CD4-positive, alpha-beta T cell treated with Interleukin-2 at 100 ng/mL for 4 hours (primary cell): ENCODE measurements at regions not wholly inside any gene's neighbourhood (a gene's known extent, or its start where the extent isn't known, plus 50 kb on each side); places are given as distances from the start of the nearest gene placed in this dataset.
"Not testable (repeated sequence)": the region's sequence is repeated elsewhere in the genome, so short reads cannot be mapped to it uniquely, and the experiment has no call there.

Experiments used
- DNase-seq: peaks from one replicate; pipeline ENCODE4 v3.0.0-alpha.2; 2020; ENCODE audit warnings: low spot score

DNA sequence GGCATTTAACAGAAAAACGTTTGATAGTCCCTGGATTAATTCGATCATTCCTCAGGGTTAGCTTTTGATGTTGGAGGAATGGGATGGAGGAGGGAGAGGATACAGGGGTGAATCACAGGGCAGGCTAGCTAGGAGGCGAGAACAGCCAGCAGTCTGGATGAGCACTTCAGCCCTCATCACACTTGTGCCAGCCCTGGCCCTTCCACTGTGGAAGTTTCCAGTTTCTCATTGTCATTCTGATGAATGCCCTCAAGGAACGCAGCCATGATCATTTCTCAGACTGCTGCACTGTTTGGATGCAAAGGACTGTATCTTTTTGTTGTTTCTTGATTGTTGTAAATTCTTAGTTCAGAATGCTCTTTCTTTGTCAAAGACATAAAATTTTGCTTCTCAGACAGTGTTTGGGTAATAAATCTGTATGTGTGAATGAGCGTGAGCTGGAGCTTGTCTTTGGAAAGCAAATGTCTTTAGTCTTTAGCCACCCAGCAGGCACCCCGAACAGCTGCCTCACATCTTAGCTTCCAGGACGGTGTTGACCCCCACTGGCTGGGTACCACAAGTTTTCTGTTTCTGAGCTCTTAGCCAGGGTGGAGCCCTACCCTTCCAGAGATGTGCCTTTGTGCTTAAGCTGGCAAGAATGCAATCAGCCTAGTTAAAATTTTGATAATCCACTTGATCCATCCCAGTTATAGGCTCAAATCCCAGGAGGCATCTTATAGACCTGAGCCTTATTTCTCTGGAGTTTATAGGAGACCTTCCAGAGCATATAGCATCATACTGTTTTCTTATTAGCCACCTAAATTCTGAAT, 121.1 kb downstream of the PDCD6IP start:
- DNase-seq, result no peak

DNA sequence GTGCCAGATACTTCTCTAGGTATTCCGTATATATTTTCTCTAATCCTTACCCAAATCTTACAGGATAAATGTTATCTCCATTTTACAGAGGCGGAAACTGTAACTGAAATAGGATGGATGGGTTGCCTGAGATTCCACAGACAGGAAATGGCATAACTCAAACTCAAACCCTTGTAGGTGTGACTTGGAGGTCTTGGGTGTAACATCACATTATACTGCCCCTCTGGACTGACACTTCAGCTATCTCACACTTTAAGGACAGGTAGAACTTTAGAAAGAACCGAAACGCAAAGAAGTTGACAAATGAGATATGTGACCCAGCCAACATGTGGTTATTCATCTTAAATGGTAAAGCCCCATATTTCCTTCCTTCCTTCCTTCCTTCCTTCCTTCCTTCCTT, 122.1 kb downstream of the PDCD6IP start:
- DNase-seq, result no peak

DNA sequence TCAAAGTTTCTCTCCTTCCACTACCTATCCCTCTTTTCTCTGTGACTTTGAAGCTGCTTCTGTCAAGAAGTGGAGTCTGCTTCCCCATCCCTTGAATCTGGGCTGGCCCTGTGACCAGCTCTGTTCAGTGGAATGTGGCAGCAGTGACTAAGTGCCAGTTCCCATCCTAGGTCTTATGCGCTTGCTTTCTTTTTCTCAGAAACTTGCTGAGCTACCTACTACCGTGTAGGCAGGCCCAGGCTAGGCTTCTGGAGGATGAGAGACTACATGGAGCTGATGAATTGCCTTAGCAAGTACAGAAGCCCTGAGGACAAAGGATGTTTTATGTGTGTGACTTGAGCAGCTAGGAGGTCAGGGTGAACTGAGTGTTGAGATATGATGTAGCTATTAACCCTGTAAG, 123.2 kb downstream of the PDCD6IP start:
- no peak for DNase-seq

DNA sequence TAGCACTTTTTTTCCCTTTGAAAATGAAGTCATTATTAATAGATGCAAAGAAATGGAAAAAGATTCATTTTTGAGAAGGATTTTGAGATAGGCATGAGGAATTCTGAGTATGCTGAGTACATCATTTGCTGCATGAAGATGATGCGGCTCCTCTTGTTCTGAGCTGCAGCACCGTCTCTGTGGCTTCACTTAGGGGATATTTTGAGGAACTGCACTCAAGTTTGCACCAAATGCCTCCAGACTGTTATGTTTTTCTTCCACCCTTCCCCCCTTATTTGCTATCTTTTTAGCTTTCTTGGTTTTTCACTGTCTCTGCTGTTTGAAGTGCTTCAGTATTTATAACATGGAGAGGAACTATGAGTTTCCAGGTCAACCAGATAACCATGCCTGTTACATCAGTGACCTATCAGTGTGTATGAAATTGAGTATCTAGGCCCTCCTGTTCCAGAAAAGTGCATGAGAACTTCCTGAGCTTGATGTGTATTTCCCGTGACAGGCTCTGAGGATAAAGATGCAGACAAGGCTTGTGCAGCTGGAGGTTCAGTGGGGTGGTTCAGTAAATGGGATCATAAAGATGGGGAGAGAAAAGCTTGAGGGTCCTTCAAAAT, 128.7 kb downstream of the PDCD6IP start:
- no peak for DNase-seq

DNA sequence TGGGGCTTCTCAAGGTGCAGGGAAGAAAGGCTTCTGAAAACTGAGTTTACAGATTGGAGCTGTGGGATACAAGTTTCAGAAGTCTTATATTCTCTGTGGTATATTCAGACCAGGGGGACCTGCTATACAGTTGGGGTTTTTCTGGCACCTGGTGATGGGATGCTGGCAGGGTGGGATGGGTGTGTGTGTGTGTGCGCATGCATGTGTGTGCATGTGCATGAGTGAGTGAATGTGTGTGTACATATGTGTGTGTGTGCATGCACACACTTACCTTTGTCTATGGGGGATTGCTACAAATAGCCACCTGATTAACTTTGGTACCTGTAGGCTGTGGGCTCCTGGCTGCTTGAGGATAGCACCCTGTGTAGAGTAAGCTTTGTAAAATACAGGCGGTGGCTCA, 131.4 kb downstream of the PDCD6IP start:
- DNase-seq, result no peak

DNA sequence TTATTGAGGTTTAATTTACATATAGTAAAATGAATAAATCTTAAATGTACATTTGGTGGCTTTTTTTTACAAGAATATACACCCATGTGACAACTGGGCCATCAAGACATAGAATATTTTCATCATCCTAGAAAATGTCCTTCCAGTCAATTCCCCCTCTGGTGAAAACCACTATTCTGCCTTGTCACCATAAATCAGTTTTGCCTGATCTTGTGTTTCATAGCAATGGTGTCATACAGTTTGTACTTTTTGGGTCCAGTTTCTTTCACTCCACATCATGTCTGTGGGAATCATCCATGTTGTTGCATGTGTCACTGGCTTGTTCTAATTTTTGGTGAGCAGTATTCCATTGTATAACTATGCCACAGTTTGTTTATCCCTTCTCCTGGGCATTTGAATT, 133.1 kb downstream of the PDCD6IP start:
- DNase-seq, result no peak

DNA sequence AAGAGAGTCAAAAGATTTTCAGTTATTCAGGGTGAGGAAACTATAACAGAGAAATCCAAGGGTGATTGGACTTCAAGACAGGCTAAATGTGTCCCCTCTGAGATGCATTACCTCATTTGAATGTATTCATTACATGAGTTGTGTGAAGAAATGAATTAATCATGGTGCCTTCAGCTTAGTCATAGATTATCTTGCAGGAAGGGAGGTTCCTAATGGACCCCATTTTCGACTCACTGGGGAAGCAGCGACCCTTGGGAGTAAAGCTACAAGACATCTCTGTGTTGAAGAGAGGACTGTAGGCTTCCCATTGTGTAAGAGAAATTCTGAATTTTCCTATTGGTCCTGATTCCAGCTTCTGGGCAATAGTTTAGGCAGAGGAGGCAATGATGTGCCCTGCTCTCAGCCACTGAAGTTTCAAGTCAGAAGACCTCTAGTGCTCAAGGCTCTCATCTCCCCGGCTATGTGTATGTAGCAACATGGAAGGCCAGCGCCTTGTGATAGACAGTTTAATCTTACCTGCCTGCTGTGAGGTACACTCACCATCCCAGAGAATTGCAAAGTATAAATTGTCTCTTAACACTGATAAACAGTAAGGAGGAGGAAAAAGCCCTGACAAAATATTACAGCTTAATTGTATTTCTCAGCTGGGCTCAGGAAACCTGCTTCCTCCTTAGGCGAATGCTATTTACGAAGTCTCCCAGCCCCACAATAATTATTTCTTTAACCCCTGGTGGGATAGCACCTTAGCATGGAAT, 133.8 kb downstream of the PDCD6IP start:
- no peak for DNase-seq

DNA sequence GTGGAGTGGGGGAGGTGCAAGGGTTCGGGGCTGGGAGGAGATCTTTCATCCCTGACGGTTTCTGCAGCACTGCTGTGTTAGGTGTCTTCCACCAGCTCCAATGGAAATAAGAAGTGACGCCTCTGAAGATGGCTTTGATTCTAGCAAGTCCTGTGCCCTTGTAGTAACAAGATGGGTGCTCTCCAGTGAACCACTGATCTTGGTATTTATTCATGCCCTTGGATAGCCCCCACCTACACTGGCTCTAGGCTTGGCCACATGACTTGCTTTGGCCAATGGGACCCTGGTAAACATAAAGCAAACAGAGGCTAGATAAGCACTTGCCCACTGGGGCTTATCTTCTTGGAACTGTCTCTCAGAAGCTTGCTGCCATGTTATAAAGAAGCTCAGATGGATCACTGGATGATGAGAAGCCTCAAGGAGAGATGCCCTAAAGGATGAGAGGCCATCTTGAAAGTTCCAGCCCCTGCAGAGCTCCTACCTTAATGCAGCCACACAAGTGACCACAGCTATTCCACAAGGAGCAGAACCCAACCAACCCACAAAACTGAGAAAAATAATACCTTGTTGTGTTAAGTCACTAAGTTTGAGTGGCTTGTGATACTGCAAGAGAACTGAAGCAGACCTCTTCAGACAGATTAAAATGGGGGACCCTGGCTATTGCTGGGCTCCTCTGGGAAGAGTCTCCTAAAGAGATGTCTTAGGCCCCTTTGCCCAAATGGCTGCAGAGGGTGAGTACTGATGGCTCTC, 137.9 kb downstream of the PDCD6IP start:
- no peak for DNase-seq

DNA sequence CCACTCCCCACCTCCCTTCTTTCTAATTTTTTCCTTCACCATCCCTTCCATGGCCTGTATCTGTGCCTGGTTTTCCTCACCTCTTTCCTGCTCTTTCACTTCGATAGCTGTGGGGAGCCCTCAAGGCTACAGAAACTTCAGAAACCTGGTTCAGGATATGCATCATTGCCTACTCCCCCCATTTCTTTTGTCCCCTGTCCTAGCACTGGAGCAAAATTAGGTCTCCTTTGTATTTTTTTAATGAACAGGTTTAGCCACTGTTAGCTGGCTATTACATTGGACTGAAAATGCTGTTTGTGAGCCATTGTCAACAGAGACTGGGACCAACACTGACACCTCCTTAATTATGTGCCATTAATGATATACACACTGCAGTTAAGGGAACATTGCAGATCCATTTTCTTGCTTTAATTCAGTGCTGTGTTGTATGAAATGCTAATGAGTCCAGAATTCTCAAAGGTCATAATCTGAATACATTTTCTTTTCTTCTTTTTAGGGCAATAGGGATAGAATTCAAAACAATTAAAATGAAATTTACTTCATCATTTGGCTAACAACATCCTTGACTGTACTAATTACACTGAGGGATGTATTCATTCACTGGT, 138.6 kb downstream of the PDCD6IP start:
- no peak for DNase-seq

DNA sequence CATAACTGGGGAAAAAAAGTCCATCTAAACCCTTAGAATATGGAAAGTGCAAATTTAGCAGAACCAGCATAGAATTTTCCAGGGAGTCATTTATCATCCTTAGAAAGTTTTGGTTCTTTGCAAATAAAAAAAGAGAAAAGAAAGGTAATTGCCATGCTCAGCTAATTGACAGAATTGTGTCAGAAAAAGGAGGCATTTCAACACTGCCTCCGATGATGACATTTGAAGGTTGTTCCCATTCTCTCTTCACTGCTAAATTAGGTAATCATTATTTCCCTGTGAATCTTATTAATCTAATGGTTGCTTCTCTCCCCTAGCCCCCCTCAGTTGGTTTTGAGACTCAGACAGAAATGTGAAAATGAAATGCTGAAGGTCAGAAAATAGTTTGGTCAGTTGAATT, 139.2 kb downstream of the PDCD6IP start:
- DNase-seq, result no peak

DNA sequence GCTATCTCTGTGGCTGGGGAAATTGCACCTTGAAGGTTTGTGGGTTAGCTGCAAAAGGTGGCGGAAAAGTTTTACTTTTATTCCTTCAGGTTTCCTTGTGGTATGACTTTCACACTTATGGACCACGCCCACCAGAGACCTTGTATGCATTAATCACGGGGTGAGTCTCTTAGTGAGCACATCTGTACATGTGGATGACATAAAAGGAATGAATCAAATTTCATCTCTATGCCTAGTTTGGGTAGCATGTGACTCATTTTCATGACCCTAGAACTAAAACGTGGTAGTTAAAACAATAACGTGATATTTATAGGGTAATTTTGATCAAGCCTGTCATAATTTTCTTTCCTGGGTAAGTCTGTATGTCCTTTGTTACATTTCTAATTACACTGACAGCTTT, 141.7 kb downstream of the PDCD6IP start:
- no peak for DNase-seq

DNA sequence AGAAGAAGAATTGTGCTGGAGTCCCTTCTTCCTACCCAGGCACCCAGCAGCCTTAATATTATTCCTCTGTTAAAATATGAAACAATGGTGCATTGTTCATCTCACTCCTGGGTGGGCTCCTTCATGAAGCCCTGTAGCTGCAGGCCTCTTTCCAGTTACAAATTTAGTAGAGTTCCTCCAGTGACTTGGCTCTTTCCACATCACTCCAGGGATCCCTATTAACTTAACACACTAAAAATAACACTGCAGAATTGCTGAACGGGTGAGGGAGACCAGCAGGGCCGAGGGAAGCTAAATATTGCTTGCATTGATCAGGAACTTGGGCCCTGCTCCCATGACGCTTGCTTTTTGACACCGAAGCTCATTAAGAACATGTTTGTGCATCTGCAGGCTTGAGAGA, 142.3 kb downstream of the PDCD6IP start:
- no peak for DNase-seq

DNA sequence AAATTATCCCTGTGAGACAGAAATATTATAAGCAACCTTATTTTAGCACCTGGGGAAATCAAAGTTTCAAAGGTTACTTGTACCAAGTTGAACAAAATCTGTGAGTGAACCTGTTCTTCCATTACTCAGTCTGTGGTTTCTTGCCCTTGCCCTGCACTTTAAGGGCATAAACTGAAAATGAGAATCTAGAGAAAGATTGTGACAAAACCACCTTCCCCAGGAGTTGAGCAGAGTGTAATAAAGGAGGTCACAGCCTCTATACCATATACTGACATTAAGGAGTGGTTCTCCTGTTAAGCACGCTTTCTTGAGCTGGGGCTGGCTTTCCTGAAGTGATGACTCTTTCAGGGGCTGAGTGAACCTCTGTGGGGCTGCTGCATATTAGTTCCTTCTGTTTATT, 143.4 kb downstream of the PDCD6IP start:
- no peak for DNase-seq

DNA sequence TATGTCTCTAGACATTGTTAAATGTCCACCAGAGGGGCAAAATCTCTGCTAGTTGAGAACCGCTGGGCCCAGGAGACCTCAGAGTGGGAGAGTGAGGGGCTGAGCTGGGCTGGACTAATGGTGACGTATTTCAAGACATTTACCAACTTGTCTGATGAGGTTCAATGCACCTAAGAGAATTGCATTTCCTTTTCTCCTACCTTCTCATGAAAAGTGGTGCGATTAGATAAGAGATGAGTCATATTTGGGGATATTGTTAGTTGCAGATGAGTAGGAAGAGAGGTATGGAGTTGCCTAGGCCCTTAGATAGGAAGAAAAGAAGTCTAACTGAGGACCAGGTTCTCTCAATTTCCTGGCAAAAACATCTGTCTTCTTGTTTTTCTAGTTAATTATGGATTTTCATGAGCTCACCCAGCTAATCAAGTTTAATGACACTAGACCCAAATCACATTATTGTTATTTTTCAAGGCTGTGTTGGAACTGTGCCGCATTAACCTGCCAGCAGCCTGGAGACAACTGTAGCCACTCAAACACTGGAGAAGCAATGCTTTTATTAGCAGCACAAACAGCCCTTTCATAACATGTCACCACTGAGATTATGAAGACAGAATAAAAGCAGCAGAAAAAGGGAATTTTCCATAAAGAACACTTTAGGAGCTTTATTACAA, 144.2 kb downstream of the PDCD6IP start:
- DNase-seq, result no peak

DNA sequence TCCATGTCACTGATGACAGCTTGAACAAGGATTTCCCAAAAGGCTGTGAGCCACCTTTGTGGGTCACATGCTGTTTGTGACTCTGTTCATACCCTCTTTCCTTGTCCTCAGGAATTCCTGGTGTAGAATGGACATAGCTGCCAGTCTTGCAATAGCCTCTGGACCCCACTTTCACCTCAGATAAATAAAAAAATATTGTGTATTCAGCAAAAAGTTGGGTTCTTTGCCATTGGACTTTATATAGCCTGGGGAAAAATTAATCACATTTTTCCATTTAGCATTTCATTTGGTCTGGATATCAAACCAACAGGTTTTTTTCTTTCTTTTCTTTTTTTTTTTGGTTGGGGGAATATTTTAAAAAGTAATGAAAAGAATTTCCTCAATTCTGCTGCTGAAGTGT, 144.8 kb downstream of the PDCD6IP start:
- DNase-seq, result no peak

DNA sequence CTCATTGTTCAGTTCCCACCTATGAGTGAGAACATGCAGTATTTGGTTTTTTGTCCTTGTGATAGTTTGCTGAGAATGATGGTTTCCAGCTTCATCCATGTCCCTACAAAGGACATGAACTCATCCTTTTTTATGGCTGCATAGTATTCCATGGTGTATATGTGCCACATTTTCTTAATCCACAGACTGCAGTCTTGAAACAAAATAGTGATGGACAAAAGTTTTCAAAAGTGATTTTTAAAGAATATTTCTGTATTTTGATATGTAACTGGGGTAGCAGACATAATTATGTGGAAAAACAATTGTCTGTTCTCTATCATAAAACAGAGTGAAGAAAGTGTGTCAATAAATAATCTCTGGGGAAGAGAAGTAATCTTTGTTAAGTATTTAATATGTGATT, 148.2 kb downstream of the PDCD6IP start:
- DNase-seq, result not testable (repeated sequence)

DNA sequence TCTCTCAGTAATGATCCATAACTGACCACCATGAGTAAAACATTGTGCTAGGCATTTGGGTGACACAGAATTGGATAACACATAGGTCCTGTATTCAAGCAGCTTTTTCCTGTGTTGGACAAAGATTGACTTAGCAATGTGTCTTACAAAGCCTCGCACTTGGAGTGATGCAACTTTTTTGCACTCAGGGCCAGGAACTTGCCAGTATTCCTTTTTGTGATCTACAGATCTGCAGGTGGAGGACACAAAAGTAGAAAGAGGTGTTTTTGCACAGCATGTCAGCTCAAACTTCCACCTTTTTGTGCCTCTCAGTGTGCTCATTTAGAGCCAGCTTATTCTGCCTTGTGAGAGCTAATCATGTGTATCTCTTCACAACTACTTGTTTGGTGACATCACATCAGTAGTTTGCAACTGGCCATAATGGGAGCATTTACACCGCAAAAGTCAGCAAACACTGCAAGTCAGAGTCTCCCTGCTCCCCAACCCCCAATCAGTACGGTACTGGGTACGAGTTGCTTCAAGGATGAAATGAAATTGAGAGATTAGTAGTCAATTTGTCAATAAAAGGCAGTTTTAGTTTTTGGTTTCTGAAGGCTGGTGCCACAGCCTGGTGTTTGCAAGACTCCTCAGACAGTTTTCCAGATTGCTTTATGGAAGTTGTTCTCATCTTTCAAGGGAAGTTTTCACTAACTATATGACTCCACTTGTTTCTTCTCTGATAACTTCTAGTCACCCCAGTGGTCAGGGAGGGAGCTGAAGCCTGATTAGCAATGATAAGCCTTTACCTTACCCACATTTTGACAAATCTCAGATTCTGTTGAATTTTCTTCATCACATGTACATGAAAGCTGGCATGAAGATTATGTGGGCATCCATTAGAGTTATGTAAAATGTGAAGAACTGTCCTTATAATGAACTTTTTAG, 149.1 kb downstream of the PDCD6IP start:
- DNase-seq, result no peak

DNA sequence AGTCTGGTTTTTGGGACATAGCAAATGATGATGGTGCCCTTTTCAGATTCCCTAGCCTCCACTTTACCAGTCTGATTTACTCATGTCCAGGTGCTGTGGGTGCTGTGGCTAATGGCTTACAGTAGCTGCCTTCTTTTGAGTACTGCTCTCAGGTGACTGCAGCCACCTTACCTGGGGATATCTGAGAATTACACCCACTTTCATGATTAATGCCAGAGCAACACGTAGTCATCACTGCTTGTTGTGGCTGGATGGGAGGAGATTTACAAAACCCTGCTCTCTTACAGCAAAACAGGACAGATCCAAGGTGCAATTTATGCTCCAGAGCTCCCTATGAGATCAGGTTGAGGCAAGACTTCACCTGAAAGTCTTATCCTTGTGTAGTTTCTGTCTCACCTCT, 150.6 kb downstream of the PDCD6IP start:
- DNase-seq, result no peak

DNA sequence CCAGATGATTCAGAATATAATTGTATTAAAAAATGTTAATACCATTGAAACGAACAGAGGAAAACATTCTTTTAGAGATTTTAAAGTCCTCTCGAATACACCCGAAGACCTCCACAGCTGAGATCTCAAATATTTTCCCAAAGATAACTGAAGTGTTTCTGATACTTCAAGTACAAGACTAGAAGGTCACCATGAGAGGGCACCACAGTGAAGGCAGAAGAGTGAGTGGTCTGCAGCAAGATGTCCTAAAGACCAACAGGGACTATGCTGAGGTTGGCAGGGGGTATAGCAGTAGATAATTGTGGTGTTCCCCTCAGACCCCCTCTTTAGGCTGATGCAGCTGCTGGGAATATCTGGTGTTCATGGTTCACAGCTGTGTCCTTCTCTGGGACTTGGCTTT, 156.5 kb downstream of the PDCD6IP start:
- DNase-seq, result no peak

DNA sequence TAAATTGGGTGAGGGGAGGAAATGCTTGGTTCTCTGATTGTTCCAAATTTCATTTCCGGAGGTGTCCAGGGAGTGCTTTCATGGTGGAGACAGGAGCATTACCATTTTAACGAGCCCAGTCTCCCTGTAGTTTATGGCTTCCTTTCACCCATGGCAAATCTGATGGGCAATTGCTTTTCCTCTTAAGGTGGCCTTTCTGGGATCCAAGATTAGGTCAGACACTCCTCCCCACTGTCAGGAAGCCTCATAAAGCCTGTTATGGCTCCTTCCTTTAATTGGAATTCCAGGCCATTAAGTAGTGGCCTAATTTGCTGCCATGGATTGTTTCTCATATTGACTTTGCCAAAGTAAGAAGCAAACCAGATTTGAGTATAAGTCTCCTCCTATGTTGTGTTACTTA, 157.8 kb downstream of the PDCD6IP start:
- DNase-seq, result no peak
